ENCODE measurements at regions not wholly inside any gene's neighbourhood (a gene's known extent, or its start where the extent isn't known, plus 50 kb on each side); places are given as distances from the start of the nearest gene placed in this dataset.

- TF ChIP-seq CTCF (IDR thresholded peaks at IDR 0.05) = no peak
- TF ChIP-seq ZFX (IDR thresholded peaks at IDR 0.05; ENCODE audit: borderline replicate concordance) = no peak
Observed at GRCh38 chr7:131015657-131015958, 281.6 kb upstream of the KLF14 start.

All from 22Rv1 (cell line).